ENCODE measurements at regions not wholly inside any gene's neighbourhood (a gene's known extent, or its start where the extent isn't known, plus 50 kb on each side); places are given as distances from the start of the nearest gene placed in this dataset.

DNA sequence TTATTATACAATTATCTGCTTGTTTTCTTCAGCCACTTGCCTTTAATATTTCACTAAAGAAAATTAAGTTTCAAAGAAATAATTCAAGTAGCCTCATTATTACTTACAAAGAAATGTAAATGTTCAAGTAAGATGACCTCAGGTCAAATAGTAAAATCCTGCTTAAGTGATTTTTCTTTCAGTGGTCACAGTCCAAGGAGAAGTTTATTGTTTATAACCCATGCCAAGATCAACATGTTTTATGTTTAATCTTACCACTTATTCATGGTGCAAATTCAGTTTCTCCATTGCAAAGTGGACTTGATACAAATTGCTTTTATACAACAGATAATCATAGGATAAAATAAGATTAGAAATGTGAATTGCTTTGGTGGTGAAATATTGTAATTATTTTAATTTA is 370.2 kb upstream of the FLRT2 start:
- TF ChIP-seq, protein P1, sequence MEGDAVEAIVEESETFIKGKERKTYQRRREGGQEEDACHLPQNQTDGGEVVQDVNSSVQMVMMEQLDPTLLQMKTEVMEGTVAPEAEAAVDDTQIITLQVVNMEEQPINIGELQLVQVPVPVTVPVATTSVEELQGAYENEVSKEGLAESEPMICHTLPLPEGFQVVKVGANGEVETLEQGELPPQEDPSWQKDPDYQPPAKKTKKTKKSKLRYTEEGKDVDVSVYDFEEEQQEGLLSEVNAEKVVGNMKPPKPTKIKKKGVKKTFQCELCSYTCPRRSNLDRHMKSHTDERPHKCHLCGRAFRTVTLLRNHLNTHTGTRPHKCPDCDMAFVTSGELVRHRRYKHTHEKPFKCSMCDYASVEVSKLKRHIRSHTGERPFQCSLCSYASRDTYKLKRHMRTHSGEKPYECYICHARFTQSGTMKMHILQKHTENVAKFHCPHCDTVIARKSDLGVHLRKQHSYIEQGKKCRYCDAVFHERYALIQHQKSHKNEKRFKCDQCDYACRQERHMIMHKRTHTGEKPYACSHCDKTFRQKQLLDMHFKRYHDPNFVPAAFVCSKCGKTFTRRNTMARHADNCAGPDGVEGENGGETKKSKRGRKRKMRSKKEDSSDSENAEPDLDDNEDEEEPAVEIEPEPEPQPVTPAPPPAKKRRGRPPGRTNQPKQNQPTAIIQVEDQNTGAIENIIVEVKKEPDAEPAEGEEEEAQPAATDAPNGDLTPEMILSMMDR (IDR thresholded peaks at IDR 0.05; ENCODE audit: borderline replicate concordance, extremely low read depth, low read length, poor library complexity, severe bottlenecking): no peak
- no peak for TF ChIP-seq EZH2 (IDR thresholded peaks at IDR 0.05; ENCODE audit: borderline replicate concordance, low read depth, low read length, severe bottlenecking)

All from DND-41 (cell line).